Neutrophil (primary cell): ENCODE measurements at regions not wholly inside any gene's neighbourhood (a gene's known extent, or its start where the extent isn't known, plus 50 kb on each side); places are given as distances from the start of the nearest gene placed in this dataset.

Experiments used
- H3K27ac ChIP-seq: fragments of 200-600 bp; sonication (generic); 2 replicates; pipeline ENCODE4 v1.5.1; 2016; ENCODE audit warnings: mild to moderate bottlenecking, moderate library complexity
- H3K27me3 ChIP-seq: fragments of 200-600 bp; sonication (generic); 2 replicates; pipeline ENCODE4 v1.6.0; 2016; ENCODE audit warnings: mild to moderate bottlenecking
- H3K36me3 ChIP-seq: fragments of 200-600 bp; sonication (generic); 2 replicates; pipeline ENCODE4 v1.5.1; 2017
- H3K4me1 ChIP-seq, 2 experiments: fragments of 200-600 bp in 1 of 2; sonication (generic) in 1 of 2; 1 replicate in 1 of 2; 2 replicates in 1 of 2; pipeline versions ENCODE4 v1.5.1 to v1.6.1; 2013 to 2016; ENCODE audit warnings: low read depth in 1 of 2, low read length in 1 of 2, mild to moderate bottlenecking in 1 of 2, moderate library complexity in 1 of 2; ENCODE audit not compliant: control insufficient read depth in 1 of 2, insufficient read depth in 1 of 2
- H3K4me3 ChIP-seq, 2 experiments: fragments of 200-600 bp in 1 of 2; sonication (generic) in 1 of 2; 1 replicate in 1 of 2; 2 replicates in 1 of 2; pipeline ENCODE4 v1.5.1; 2013 to 2016; ENCODE audit warnings: low read depth in 1 of 2, low read length in 1 of 2, mild to moderate bottlenecking in 1 of 2, moderate library complexity in 1 of 2
- H3K9me3 ChIP-seq: fragments of 200-600 bp; sonication (generic); 2 replicates; pipeline ENCODE4 v1.5.1; 2016
- CTCF ChIP-seq: fragments of 200-600 bp; sonication (generic); IDR thresholded peaks from 2 replicates; pipeline ENCODE4 v1.5.1; 2016; ENCODE audit warnings: antibody characterized with exemption

DNA sequence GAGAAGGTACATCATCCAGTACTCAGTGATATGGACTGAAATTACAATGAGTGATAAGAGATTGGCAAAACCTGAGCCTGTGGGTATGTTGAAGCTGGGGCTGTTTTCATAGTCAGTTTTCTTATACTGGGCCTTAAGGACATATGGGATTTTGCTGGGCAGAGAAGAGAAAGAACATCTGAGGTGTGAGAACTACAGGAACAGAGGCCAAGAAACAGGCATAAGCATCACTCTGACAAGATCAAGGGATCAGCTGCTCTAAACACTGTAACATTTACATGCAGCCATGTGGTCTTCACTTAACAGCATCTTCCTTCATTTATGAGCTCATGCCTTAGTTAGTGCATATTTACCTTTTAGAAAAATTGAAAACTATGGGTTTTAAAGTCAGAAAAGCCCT is 220.0 kb downstream of the TRIM36 start:
- no peaks in the 10 kb centered on the region for H3K9me3 ChIP-seq
- H3K36me3 ChIP-seq: no peaks in the 10 kb centered on the region
- no peak for TF ChIP-seq CTCF
- no peak overlapping the region for H3K4me3 ChIP-seq
- no peak overlapping the region for H3K27ac ChIP-seq
- H3K27me3 ChIP-seq: no peaks in the 10 kb centered on the region
- H3K4me1 ChIP-seq: no peaks in the 10 kb centered on the region

DNA sequence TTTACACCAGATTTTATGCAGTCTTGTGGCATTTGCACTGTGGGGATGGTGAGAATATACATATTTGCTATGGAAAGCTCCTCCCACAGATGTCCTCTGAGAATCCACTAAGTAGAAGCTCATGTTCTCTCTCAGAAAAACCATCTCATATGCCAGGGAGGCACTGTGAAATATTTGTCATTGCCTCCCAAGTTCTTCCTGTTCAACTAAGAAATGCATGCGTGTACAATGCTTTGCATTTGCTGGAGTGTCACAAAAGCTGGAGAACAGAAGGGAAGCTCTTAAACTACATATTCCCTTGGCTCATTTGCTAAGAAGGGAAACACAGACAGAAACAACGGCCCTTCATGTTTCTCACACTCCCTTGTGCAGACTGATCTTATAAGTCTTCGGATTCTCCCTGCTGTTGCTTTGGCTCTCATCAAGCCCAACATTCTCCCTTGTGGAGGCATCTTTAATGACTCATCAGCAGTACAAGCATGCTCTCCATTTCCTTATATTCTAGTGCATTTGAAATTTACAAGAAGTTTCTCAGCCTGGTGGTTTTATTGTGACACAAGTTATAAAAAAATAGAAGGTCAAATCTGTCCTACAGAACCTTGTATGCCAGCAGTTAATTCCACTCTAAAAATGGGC is 220.6 kb downstream of the TRIM36 start:
- Histone ChIP-seq H3K36me3 (no peaks in the 10 kb centered on the region), H3K27ac (no peak overlapping the region), H3K4me3 (no peak overlapping the region), H3K27me3 (no peaks in the 10 kb centered on the region), H3K4me1 (no peaks in the 10 kb centered on the region), H3K9me3 (no peaks in the 10 kb centered on the region)
- TF ChIP-seq CTCF: no peak

DNA sequence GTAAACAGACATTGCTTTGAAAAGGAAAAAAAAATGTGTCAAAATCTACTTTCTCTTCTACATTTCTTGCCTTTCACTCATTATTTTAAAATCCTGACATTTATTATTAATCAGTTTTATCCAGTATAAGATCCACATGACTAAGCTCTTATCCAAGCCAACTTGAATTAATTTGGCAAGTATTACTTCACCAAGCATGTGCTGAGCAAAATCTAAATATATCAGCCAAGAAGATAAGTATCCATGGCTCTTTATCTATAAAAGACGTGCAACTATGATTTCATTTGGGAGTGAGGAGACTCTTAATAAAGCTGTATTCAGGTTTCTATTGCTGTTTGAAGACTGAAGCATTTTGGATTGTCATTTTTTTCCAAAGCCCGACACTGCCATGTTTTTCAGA is 221.3 kb downstream of the TRIM36 start:
- H3K27ac ChIP-seq: no peak overlapping the region
- H3K36me3 ChIP-seq: no peaks in the 10 kb centered on the region
- TF ChIP-seq CTCF: no peak
- no peak overlapping the region for H3K4me3 ChIP-seq
- no peaks in the 10 kb centered on the region for H3K9me3 ChIP-seq
- no peaks in the 10 kb centered on the region for H3K27me3 ChIP-seq
- H3K4me1 ChIP-seq: no peaks in the 10 kb centered on the region

DNA sequence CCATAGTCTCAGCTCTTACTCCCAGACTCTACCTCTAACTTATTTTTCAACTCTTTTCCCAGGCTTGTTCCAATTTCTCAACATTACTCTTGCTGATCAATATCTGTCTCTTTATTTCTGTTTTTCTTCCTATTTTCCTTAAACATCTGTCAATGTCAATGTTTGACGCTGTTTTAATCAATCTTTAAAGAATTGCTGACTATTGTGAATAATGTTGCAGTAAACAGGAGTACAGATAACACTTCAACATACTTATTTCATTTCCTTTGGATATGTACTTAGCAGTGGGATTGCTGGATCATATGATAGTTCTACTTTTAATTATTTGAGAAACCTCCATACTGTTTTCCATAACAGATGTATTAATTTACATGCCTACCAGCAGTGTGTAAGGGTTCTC is 229.0 kb downstream of the TRIM36 start:
- Histone ChIP-seq H3K4me3 (no peak overlapping the region), H3K27ac (no peak overlapping the region), H3K36me3 (no peaks in the 10 kb centered on the region), H3K9me3 (no peaks in the 10 kb centered on the region), H3K4me1 (no peaks in the 10 kb centered on the region), H3K27me3 (no peaks in the 10 kb centered on the region)
- no peak for TF ChIP-seq CTCF

- Histone ChIP-seq H3K4me3 (no peak overlapping the region), H3K27ac (no peak overlapping the region), H3K36me3 (no peaks in the 10 kb centered on the region), H3K4me1 (no peaks in the 10 kb centered on the region), H3K27me3 (no peaks in the 10 kb centered on the region), H3K9me3 (no peaks in the 10 kb centered on the region)
- no peak for TF ChIP-seq CTCF
Observed at GRCh38 chr5:114935490-114935889, 234.2 kb downstream of the TRIM36 start.
